ENCODE measurements at regions not wholly inside any gene's neighbourhood (a gene's known extent, or its start where the extent isn't known, plus 50 kb on each side); places are given as distances from the start of the nearest gene placed in this dataset.
"Not testable (repeated sequence)": the region's sequence is repeated elsewhere in the genome, so short reads cannot be mapped to it uniquely, and the experiment has no call there.

DNA sequence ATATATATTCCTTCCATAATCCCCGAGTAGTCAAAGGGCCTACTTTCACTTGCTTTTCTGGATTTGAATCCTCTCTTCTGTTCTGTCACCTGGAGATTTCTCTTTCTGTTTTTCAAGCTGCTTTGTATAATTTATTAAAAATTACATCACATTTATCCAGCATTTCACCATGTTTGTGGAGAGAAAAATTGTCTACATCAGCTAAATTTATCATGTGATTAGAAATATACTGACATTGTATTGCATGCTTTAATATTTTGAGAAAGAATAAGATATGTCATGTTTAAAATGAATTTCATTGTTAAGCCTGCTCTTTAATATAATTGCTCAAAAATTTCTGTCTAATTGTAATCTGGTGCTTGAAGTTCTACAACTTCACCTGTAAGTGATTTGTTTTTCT, 323.1 kb upstream of the DKK2 start:
- intact Hi-C loops (cut with micrococcal nuclease), result no loop called here
- H3K36me3 ChIP-seq, result no peaks in the 10 kb centered on the region

GRCh38 chr4:107354304-107354703, 318.2 kb upstream of the DKK2 start:
- H3K4me3 ChIP-seq; H3K9me3 ChIP-seq (replicated peaks); DNase-seq; H3K27me3 ChIP-seq (ENCODE audit: low read depth); H3K27ac ChIP-seq (replicated peaks); H3K36me3 ChIP-seq; H3K4me1 ChIP-seq; intact Hi-C loops (cut with micrococcal nuclease): not testable (repeated sequence)

More for the DNA sequence above, 323.1 kb upstream of the DKK2 start:
- Histone ChIP-seq H3K27ac (replicated peaks) (no peak overlapping the region), H3K27me3 (ENCODE audit: low read depth) (peaks cover 4% of the 10 kb centered on the region), H3K4me1 (no peaks in the 10 kb centered on the region), H3K9me3 (replicated peaks) (no peaks in the 10 kb centered on the region), H3K4me3 (no peak overlapping the region)
- TF ChIP-seq, protein P1, sequence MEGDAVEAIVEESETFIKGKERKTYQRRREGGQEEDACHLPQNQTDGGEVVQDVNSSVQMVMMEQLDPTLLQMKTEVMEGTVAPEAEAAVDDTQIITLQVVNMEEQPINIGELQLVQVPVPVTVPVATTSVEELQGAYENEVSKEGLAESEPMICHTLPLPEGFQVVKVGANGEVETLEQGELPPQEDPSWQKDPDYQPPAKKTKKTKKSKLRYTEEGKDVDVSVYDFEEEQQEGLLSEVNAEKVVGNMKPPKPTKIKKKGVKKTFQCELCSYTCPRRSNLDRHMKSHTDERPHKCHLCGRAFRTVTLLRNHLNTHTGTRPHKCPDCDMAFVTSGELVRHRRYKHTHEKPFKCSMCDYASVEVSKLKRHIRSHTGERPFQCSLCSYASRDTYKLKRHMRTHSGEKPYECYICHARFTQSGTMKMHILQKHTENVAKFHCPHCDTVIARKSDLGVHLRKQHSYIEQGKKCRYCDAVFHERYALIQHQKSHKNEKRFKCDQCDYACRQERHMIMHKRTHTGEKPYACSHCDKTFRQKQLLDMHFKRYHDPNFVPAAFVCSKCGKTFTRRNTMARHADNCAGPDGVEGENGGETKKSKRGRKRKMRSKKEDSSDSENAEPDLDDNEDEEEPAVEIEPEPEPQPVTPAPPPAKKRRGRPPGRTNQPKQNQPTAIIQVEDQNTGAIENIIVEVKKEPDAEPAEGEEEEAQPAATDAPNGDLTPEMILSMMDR (IDR thresholded peaks at IDR 0.05; ENCODE audit: borderline replicate concordance), result no peak
- DNase-seq, result no peak

DNA sequence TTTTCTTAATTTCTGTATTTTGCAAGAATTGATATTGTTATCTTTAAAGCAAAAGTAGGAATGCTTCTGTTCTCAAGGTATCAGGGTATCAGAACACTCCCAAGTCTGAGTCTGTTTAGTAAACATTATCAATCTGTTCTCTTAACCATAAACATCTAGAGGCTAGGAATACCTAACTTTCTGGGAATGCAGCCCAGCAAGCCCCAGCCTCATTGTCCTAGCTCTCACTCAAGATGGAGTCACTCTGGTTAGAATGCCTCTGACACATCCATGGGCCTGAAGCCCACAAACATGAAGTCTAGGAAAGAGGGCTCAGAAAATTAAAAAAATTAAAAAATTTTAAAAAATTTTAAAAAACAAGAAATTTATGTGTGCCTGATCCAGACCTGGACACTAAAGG, 315.1 kb upstream of the DKK2 start:
- Histone ChIP-seq H3K4me1 (no peaks in the 10 kb centered on the region), H3K27ac (replicated peaks) (no peak overlapping the region), H3K27me3 (ENCODE audit: low read depth) (no peaks in the 10 kb centered on the region), H3K4me3 (no peak overlapping the region), H3K9me3 (replicated peaks) (no peaks in the 10 kb centered on the region), H3K36me3 (no peaks in the 10 kb centered on the region)
- intact Hi-C loops (cut with micrococcal nuclease), result no loop called here
- TF ChIP-seq, protein P1 (IDR thresholded peaks at IDR 0.05; ENCODE audit: borderline replicate concordance), result no peak
- no peak for DNase-seq

GRCh38 chr4:107349732-107350131, 313.6 kb upstream of the DKK2 start:
- intact Hi-C loops (cut with micrococcal nuclease), result no loop called here
- Histone ChIP-seq H3K4me3 (no peak overlapping the region), H3K27ac (replicated peaks) (no peak overlapping the region), H3K9me3 (replicated peaks) (no peaks in the 10 kb centered on the region), H3K27me3 (ENCODE audit: low read depth) (no peaks in the 10 kb centered on the region), H3K36me3 (no peaks in the 10 kb centered on the region), H3K4me1 (no peaks in the 10 kb centered on the region)
- DNase-seq, result no peak
- TF ChIP-seq, protein P1 (IDR thresholded peaks at IDR 0.05; ENCODE audit: borderline replicate concordance), result no peak

GRCh38 chr4:107349266-107349665, 313.2 kb upstream of the DKK2 start:
- Histone ChIP-seq H3K4me1 (no peaks in the 10 kb centered on the region), H3K9me3 (replicated peaks) (no peaks in the 10 kb centered on the region), H3K36me3 (no peaks in the 10 kb centered on the region), H3K27ac (replicated peaks) (no peak overlapping the region), H3K4me3 (no peak overlapping the region), H3K27me3 (ENCODE audit: low read depth) (no peaks in the 10 kb centered on the region)
- intact Hi-C loops (cut with micrococcal nuclease), result no loop called here
- no peak for DNase-seq
- TF ChIP-seq, protein P1 (IDR thresholded peaks at IDR 0.05; ENCODE audit: borderline replicate concordance), result no peak

DNA sequence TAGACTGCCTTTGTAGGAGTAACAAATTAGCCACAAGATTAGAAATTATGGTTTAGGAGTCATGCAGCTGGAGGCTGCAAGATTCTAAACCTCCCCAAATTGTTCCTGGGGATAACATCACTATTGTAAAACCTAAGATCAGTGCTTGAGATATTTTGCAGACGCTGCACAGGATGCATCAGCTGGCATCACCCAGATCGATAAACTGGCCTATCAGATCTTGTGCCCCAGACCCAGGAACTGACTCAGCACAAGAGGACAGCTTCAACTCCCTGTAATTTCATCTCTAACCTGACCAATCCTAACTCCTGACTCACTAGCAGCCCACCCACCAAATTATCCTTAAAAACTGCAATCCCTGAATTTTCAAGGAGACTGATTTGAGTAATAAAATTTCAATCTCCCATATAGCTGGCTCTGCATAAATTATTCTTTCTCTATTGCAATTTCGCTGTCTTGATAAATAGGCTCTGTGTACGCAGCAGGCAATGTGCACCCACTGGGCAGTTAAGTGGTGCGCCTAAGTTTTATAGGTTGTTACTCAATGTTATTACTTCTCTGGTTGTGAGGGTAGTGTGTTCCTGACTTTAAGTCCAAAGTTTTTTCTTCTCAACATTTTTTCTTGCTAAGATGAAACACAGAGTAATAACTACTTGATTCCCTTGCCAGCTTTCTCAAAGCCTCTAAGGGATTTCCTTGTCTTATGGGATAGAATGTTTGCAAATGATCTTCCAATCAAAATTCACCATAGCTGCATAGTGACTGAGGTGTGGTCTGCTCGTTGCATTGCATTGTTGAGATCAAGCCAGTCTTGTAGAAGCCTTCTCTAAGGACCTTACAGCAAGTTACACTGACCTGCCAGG, 312.3 kb upstream of the DKK2 start:
- Histone ChIP-seq H3K9me3 (replicated peaks) (no peaks in the 10 kb centered on the region), H3K4me1 (no peaks in the 10 kb centered on the region), H3K4me3 (no peak overlapping the region), H3K36me3 (no peaks in the 10 kb centered on the region), H3K27ac (replicated peaks) (no peak overlapping the region), H3K27me3 (ENCODE audit: low read depth) (no peaks in the 10 kb centered on the region)
- TF ChIP-seq, protein P1 (IDR thresholded peaks at IDR 0.05; ENCODE audit: borderline replicate concordance), result no peak
- DNase-seq, result no peak
- intact Hi-C loops (cut with micrococcal nuclease), result no loop called here

Data from left ventricle myocardium inferior (tissue), 1 donor.